ENCODE measurements at regions not wholly inside any gene's neighbourhood (a gene's known extent, or its start where the extent isn't known, plus 50 kb on each side); places are given as distances from the start of the nearest gene placed in this dataset.

- Histone ChIP-seq H3K4me1 (no peaks in the 10 kb centered on the region), H3K27ac (replicated peaks) (no peak overlapping the region), H3K9me3 (replicated peaks) (peaks cover 18% of the 10 kb centered on the region), H3K36me3 (no peaks in the 10 kb centered on the region), H3K4me3 (no peak overlapping the region), H3K27me3 (ENCODE audit: low read depth) (no peaks in the 10 kb centered on the region)
- intact Hi-C loops (cut with micrococcal nuclease): no loop called here
- no peak for TF ChIP-seq CTCF (IDR thresholded peaks at IDR 0.05; ENCODE audit: borderline replicate concordance)
- DNase-seq: no peak
Observed at GRCh38 chr6:14953836-14954235, 292.0 kb upstream of the JARID2 start.

GRCh38 chr6:14957355-14958059, 288.4 kb upstream of the JARID2 start:
- no peaks in the 10 kb centered on the region for H3K36me3 ChIP-seq
- no peak for TF ChIP-seq CTCF (IDR thresholded peaks at IDR 0.05; ENCODE audit: borderline replicate concordance)
- intact Hi-C loops (cut with micrococcal nuclease): no loop called here

GRCh38 chr6:14959324-14959885, 286.5 kb upstream of the JARID2 start:
- H3K27ac ChIP-seq (replicated peaks): no peak overlapping the region
- TF ChIP-seq CTCF (IDR thresholded peaks at IDR 0.05; ENCODE audit: borderline replicate concordance): no peak
- intact Hi-C loops (cut with micrococcal nuclease): no loop called here
- no peaks in the 10 kb centered on the region for H3K36me3 ChIP-seq
- DNase-seq: no peak
- H3K9me3 ChIP-seq (replicated peaks): peaks cover 15% of the 10 kb centered on the region
- H3K4me3 ChIP-seq: no peak overlapping the region
- no peaks in the 10 kb centered on the region for H3K4me1 ChIP-seq
- H3K27me3 ChIP-seq (ENCODE audit: low read depth): no peaks in the 10 kb centered on the region

More at GRCh38 chr6:14957355-14958059, 288.4 kb upstream of the JARID2 start:
- Histone ChIP-seq H3K4me3 (no peak overlapping the region), H3K4me1 (no peaks in the 10 kb centered on the region), H3K27me3 (ENCODE audit: low read depth) (no peaks in the 10 kb centered on the region), H3K27ac (replicated peaks) (no peak overlapping the region), H3K9me3 (replicated peaks) (peaks cover 18% of the 10 kb centered on the region)
- DNase-seq: no peak

- TF ChIP-seq CTCF (IDR thresholded peaks at IDR 0.05; ENCODE audit: borderline replicate concordance): no peak
- Histone ChIP-seq H3K4me1 (no peaks in the 10 kb centered on the region), H3K27me3 (ENCODE audit: low read depth) (no peaks in the 10 kb centered on the region), H3K9me3 (replicated peaks) (peaks cover 9% of the 10 kb centered on the region), H3K4me3 (no peak overlapping the region), H3K36me3 (no peaks in the 10 kb centered on the region), H3K27ac (replicated peaks) (no peak overlapping the region)
- intact Hi-C loops (cut with micrococcal nuclease): no loop called here
- DNase-seq: no peak
Observed at GRCh38 chr6:14964556-14965270, 281.2 kb upstream of the JARID2 start.

GRCh38 chr6:14965424-14966075, 280.3 kb upstream of the JARID2 start:
- Histone ChIP-seq H3K9me3 (replicated peaks) (peaks cover 9% of the 10 kb centered on the region), H3K27me3 (ENCODE audit: low read depth) (no peaks in the 10 kb centered on the region), H3K36me3 (no peaks in the 10 kb centered on the region), H3K4me1 (no peaks in the 10 kb centered on the region), H3K27ac (replicated peaks) (no peak overlapping the region), H3K4me3 (no peak overlapping the region)
- intact Hi-C loops (cut with micrococcal nuclease): no loop called here
- no peak for DNase-seq
- TF ChIP-seq CTCF (IDR thresholded peaks at IDR 0.05; ENCODE audit: borderline replicate concordance): no peak
